LNCAP (cell line): ENCODE measurements at regions not wholly inside any gene's neighbourhood (a gene's known extent, or its start where the extent isn't known, plus 50 kb on each side); places are given as distances from the start of the nearest gene placed in this dataset.

Experiments used
- TF ChIP-seq, protein P1 (sequence below): fragments of 450-650 bp; IDR thresholded peaks from 2 replicates; pipeline ENCODE4 v1.5.1; 2017; ENCODE audit warnings: mild to moderate bottlenecking

DNA sequence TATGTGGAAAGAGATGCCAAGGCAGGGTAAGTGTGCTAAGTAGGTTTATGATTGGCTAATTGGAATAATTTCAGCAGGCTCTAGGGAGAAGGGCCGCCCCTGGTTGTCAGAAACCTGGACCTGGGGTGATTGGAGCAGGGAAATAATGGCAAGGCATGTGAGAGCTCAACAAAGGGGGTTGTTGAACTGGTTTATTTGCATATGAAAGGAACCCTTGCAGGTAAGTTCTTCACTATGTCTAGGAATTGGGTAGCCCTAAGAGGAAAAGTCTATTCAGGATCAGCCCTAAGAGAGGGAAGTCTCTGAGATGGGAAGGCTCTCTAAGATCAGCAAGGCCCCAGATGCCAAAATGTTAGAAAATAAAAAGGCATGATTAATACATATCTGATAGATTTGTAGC is 139.9 kb upstream of the PRNP start:
- TF ChIP-seq, protein P1, sequence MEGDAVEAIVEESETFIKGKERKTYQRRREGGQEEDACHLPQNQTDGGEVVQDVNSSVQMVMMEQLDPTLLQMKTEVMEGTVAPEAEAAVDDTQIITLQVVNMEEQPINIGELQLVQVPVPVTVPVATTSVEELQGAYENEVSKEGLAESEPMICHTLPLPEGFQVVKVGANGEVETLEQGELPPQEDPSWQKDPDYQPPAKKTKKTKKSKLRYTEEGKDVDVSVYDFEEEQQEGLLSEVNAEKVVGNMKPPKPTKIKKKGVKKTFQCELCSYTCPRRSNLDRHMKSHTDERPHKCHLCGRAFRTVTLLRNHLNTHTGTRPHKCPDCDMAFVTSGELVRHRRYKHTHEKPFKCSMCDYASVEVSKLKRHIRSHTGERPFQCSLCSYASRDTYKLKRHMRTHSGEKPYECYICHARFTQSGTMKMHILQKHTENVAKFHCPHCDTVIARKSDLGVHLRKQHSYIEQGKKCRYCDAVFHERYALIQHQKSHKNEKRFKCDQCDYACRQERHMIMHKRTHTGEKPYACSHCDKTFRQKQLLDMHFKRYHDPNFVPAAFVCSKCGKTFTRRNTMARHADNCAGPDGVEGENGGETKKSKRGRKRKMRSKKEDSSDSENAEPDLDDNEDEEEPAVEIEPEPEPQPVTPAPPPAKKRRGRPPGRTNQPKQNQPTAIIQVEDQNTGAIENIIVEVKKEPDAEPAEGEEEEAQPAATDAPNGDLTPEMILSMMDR: no peak

DNA sequence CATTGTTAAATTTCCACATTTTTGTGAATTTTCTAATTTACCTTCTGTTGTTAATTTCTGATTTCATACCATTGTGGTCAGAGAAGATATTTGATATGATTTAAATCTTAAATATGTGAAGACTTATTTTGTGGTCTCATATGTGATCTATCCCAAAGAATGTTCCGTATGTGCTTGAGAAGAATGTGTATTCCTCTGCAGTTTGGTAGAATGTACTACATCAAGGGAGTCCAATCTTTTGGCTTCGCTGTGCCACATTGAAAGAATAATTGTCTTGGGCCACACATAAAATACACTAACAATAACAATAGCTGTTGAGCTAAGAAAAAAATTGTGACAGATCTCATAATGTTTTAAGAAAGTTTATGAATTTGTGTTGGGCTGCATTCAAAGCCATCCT is 140.7 kb upstream of the PRNP start:
- TF ChIP-seq, protein P1: no peak

DNA sequence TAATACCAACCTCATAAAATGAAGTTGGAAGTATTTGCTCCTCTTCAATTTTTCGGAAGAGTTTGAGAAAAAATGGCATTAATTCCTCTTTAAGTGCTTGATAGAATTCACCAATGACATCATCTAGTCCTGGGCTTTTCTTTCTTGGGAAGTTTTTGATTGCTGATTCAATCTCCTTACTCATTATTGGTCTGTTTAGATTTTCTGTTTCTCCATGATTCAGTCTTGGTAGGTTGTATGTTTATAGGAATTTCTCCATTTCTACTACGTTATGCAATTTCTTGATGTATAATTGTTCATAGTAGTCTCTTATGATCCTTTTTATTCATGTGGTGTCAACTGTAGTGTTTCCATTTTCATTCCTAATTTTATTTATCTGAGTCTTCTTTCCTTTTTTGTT is 141.5 kb upstream of the PRNP start:
- TF ChIP-seq, protein P1: no peak

DNA sequence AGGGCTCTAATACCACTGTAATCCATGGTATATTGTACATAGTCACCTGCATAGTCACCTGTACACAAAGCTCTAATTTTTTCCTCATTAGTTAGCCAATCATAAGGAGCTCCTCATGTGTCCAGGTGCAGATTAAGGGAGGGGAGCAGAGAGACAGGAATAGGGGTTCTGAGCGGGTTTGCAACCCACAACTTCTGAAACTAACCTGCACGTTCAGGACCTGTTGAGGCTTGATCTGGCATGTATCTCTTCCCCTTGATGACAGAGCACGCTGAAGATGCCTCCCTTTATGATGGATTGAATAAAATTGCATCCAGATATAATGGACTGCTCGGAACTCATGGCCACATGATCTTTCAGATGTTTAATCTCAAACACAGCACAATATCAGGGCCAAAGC is 144.0 kb upstream of the PRNP start:
- TF ChIP-seq, protein P1: no peak

DNA sequence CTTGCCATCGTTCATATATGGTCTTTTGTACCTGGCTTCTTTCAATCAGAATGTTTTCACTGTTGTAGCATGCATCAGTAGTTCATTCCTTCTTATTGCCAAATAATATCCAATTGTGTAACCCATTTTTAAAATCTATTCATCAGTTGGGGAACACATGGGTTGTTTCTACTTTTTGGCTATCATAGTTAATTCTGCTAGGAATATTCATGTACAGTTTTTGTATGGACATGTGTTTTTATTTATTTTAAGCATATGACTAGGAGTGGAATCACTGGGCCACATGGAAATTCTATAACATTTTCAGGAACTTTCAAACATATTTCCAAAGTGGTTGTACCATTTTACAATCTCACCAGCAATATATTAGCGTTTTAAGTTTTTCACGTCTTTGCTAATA is 151.9 kb upstream of the PRNP start:
- TF ChIP-seq, protein P1: no peak

DNA sequence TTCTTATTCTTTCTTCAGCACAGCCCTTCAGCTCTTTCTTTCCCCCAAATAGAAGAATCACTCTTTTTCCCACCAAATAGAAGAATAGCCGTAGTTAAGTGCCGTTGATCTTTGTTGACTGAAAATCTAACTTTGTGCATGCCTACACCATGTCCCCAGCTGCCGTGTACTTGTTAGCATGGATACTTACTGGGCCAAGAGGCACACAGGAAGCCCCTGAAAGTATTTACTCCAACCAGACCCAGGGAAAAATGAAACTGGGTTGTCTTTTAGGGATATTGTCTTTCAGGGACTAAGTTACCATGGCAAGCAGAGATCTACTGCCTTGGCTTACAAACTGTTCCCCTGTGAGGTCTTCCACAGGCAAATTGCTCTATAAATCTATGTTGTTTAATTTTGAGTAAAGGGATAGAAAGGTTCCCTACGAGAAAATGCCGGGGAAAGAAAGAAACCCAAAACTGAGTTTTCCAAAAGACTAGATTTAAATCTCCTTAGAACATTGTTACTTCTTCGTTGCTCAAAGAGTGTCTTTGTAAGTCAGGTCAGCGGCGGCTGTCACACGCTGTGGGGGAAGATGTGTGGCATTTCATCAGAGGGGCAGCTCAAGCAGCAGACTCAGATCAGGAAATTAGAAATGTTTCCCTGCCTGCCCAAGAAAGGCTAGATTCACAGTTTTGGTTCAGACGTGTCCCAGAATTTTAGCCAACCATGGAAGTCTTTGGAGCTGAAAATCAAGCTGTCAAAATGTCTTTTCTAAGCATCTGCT is 152.7 kb upstream of the PRNP start:
- TF ChIP-seq, protein P1: no peak

DNA sequence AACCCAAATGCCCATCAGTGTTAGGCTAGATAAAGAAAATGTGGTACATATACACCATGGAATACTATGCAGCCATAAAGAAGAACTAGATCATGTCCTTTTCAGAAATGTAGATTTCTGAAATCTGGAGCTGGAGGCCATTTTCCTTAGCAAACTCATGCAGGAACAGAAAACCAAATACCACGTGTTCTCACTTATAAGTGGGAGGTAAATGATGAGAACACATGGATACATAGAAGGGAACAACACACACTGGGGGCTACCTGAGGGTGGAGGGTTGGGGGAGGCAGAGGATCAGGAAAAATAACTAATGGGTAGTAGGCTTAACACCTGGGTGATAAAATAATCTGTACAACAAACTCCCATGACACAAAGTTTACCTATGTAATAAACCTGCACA is 153.5 kb upstream of the PRNP start:
- TF ChIP-seq, protein P1: no peak

DNA sequence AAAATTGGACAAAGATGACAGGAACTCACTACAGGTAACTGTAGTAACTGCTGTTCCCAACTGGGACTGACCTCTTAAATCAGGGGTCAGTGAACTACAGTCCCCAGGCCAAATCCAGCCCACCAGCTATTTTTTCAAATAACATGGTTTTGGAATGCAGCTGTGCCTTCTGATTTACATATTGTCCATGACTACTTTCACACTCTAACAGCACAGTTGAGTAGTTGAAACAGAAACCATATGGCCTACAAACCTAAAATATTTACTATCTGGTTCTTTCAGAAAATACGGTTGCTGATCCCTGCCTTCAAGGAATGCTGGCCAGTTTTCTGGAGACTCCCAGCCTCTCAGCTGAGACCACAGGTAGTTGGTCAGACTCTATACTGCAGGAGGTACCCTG is 161.5 kb upstream of the PRNP start:
- TF ChIP-seq, protein P1: no peak
